ENCODE measurements at regions not wholly inside any gene's neighbourhood (a gene's known extent, or its start where the extent isn't known, plus 50 kb on each side); places are given as distances from the start of the nearest gene placed in this dataset.

DNA sequence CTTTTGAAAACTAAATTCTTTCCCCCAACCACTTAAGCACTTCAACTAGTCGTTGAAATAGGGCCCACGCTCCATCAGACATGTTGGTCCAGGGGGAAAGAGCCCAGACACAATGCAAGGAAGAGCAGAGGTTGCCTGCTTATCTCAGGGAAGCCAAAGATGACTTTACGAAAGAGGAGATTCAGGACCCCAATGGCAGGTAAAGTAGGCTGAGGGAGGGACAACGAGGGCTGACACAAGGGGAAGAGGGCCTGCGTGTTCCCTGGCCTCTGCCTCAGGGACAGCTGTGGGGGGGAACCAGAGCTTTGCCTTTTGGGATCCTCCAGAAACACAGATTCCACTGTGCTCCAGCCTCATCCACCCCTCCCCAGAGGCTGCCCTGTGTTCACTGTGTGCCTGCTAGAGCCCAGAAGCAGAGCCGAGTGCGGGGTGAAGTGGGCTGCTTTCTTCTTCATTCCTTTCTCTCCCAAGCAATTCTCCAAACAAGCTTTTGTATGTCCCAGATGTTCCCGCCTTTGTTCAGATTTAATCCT, 135.5 kb upstream of the GRIK3 start:
- ATAC-seq (no peak), DNase-seq (ENCODE audit: low spot score) (no peak)
- H3K4me1 ChIP-seq (ENCODE audit: insufficient read depth) = no peaks in the 10 kb centered on the region
- no peaks in the 10 kb centered on the region for H3K79me2 ChIP-seq (replicated peaks; ENCODE audit: insufficient read depth)
- no peak overlapping the region; the same call in 1 of the 2 replicates for H2AFZ ChIP-seq
- peaks cover 7% of the 10 kb centered on the region; the same call in 2 of the 3 replicates for H3K4me1 Mint-ChIP-seq
- H4K20me1 ChIP-seq (replicated peaks; ENCODE audit: insufficient read depth) = no peaks in the 10 kb centered on the region
- no peak overlapping the region for H3K4me2 ChIP-seq
- no peaks in the 10 kb centered on the region for H3K36me3 ChIP-seq (ENCODE audit: insufficient read depth)
- no peak overlapping the region for H3K4me3 ChIP-seq
- no peak overlapping the region for H3K4me3 Mint-ChIP-seq
- H3K27me3 Mint-ChIP-seq (ENCODE audit: insufficient read depth, low read depth, poor library complexity) = peaks cover 2% of the 10 kb centered on the region
- TF ChIP-seq STAT1 (IDR thresholded peaks at IDR 0.05; ENCODE audit: unreplicated experiment) (no peak), NANOG (IDR thresholded peaks at IDR 0.05; ENCODE audit: borderline replicate concordance) (no peak), ZNF114 (CRISPR knock-in tag; IDR thresholded peaks at IDR 0.05) (no peak), ETS1 (IDR thresholded peaks at IDR 0.05) (no peak), POLR2AphosphoS5 (IDR thresholded peaks at IDR 0.05; ENCODE audit: low read depth) (no peak), JUNB (IDR thresholded peaks at IDR 0.05; ENCODE audit: unreplicated experiment) (no peak), ZNF331 (CRISPR knock-in tag; IDR thresholded peaks at IDR 0.05; ENCODE audit: low read depth) (no peak), CREB1 (CRISPR knock-in tag; IDR thresholded peaks at IDR 0.05; ENCODE audit: low read depth) (no peak)
- TF ChIP-seq, protein P1, sequence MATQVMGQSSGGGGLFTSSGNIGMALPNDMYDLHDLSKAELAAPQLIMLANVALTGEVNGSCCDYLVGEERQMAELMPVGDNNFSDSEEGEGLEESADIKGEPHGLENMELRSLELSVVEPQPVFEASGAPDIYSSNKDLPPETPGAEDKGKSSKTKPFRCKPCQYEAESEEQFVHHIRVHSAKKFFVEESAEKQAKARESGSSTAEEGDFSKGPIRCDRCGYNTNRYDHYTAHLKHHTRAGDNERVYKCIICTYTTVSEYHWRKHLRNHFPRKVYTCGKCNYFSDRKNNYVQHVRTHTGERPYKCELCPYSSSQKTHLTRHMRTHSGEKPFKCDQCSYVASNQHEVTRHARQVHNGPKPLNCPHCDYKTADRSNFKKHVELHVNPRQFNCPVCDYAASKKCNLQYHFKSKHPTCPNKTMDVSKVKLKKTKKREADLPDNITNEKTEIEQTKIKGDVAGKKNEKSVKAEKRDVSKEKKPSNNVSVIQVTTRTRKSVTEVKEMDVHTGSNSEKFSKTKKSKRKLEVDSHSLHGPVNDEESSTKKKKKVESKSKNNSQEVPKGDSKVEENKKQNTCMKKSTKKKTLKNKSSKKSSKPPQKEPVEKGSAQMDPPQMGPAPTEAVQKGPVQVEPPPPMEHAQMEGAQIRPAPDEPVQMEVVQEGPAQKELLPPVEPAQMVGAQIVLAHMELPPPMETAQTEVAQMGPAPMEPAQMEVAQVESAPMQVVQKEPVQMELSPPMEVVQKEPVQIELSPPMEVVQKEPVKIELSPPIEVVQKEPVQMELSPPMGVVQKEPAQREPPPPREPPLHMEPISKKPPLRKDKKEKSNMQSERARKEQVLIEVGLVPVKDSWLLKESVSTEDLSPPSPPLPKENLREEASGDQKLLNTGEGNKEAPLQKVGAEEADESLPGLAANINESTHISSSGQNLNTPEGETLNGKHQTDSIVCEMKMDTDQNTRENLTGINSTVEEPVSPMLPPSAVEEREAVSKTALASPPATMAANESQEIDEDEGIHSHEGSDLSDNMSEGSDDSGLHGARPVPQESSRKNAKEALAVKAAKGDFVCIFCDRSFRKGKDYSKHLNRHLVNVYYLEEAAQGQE (IDR thresholded peaks at IDR 0.05; ENCODE audit: unreplicated experiment) = no peak
- TF ChIP-seq, protein P2, sequence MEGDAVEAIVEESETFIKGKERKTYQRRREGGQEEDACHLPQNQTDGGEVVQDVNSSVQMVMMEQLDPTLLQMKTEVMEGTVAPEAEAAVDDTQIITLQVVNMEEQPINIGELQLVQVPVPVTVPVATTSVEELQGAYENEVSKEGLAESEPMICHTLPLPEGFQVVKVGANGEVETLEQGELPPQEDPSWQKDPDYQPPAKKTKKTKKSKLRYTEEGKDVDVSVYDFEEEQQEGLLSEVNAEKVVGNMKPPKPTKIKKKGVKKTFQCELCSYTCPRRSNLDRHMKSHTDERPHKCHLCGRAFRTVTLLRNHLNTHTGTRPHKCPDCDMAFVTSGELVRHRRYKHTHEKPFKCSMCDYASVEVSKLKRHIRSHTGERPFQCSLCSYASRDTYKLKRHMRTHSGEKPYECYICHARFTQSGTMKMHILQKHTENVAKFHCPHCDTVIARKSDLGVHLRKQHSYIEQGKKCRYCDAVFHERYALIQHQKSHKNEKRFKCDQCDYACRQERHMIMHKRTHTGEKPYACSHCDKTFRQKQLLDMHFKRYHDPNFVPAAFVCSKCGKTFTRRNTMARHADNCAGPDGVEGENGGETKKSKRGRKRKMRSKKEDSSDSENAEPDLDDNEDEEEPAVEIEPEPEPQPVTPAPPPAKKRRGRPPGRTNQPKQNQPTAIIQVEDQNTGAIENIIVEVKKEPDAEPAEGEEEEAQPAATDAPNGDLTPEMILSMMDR (conservative IDR thresholded peaks at IDR 0.05; ENCODE audit: low read depth in 2 of 2) = no peak
- TF ChIP-seq, protein P3, sequence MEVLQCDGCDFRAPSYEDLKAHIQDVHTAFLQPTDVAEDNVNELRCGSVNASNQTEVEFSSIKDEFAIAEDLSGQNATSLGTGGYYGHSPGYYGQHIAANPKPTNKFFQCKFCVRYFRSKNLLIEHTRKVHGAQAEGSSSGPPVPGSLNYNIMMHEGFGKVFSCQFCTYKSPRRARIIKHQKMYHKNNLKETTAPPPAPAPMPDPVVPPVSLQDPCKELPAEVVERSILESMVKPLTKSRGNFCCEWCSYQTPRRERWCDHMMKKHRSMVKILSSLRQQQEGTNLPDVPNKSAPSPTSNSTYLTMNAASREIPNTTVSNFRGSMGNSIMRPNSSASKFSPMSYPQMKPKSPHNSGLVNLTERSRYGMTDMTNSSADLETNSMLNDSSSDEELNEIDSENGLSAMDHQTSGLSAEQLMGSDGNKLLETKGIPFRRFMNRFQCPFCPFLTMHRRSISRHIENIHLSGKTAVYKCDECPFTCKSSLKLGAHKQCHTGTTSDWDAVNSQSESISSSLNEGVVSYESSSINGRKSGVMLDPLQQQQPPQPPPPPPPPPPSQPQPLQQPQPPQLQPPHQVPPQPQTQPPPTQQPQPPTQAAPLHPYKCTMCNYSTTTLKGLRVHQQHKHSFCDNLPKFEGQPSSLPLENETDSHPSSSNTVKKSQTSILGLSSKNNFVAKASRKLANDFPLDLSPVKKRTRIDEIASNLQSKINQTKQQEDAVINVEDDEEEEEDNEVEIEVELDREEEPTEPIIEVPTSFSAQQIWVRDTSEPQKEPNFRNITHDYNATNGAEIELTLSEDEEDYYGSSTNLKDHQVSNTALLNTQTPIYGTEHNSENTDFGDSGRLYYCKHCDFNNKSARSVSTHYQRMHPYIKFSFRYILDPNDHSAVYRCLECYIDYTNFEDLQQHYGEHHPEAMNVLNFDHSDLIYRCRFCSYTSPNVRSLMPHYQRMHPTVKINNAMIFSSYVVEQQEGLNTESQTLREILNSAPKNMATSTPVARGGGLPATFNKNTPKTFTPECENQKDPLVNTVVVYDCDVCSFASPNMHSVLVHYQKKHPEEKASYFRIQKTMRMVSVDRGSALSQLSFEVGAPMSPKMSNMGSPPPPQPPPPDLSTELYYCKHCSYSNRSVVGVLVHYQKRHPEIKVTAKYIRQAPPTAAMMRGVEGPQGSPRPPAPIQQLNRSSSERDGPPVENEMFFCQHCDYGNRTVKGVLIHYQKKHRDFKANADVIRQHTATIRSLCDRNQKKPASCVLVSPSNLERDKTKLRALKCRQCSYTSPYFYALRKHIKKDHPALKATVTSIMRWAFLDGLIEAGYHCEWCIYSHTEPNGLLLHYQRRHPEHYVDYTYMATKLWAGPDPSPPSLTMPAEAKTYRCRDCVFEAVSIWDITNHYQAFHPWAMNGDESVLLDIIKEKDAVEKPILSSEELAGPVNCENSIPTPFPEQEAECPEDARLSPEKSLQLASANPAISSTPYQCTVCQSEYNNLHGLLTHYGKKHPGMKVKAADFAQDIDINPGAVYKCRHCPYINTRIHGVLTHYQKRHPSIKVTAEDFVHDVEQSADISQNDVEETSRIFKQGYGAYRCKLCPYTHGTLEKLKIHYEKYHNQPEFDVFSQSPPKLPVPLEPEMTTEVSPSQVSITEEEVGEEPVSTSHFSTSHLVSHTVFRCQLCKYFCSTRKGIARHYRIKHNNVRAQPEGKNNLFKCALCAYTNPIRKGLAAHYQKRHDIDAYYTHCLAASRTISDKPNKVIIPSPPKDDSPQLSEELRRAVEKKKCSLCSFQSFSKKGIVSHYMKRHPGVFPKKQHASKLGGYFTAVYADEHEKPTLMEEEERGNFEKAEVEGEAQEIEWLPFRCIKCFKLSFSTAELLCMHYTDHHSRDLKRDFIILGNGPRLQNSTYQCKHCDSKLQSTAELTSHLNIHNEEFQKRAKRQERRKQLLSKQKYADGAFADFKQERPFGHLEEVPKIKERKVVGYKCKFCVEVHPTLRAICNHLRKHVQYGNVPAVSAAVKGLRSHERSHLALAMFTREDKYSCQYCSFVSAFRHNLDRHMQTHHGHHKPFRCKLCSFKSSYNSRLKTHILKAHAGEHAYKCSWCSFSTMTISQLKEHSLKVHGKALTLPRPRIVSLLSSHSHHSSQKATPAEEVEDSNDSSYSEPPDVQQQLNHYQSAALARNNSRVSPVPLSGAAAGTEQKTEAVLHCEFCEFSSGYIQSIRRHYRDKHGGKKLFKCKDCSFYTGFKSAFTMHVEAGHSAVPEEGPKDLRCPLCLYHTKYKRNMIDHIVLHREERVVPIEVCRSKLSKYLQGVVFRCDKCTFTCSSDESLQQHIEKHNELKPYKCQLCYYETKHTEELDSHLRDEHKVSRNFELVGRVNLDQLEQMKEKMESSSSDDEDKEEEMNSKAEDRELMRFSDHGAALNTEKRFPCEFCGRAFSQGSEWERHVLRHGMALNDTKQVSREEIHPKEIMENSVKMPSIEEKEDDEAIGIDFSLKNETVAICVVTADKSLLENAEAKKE (CRISPR knock-in tag; IDR thresholded peaks at IDR 0.05) = no peak
- no peaks in the 10 kb centered on the region; the same call in 2 of the 3 replicates for H3K36me3 Mint-ChIP-seq (ENCODE audit: low read depth)
- H3K9me3 Mint-ChIP-seq = peaks cover 7% of the 10 kb centered on the region; the same call in 2 of the 3 replicates
- 0 out of 2 replicates have a peak, but pooled peaks cover under 1% of the 10 kb centered on the region for H3K9me2 ChIP-seq (ENCODE audit: insufficient read depth)
- H3K27me3 ChIP-seq (ENCODE audit: insufficient read depth) = no peaks in the 10 kb centered on the region
- H3F3A ChIP-seq (replicated peaks; ENCODE audit: low read depth) = no peaks in the 10 kb centered on the region
- no peak overlapping the region for H3K27ac Mint-ChIP-seq
- no peak overlapping the region for H3K27ac ChIP-seq (ENCODE audit: low read depth)
